CMK (cell line): ENCODE measurements at regions not wholly inside any gene's neighbourhood (a gene's known extent, or its start where the extent isn't known, plus 50 kb on each side); places are given as distances from the start of the nearest gene placed in this dataset.

ENCODE experiments used
- DNase-seq: peaks from one replicate; pipeline ENCODE4 v3.0.0-alpha.2; 2010; ENCODE audit warnings: low read depth

GRCh38 chr4:35824231-35824630 lies 420.1 kb downstream of the ARAP2 start:
- DNase-seq: no peak

GRCh38 chr4:35835893-35836292 lies 408.4 kb downstream of the ARAP2 start:
- DNase-seq: no peak

- no peak for DNase-seq
Measured at GRCh38 chr4:35836596-35836995, 407.7 kb downstream of the ARAP2 start.

GRCh38 chr4:35867057-35867456 lies 377.3 kb downstream of the ARAP2 start:
- no peak for DNase-seq

- DNase-seq: no peak
Measured at GRCh38 chr4:35872273-35872672, 372.0 kb downstream of the ARAP2 start.

- no peak for DNase-seq
Measured at GRCh38 chr4:35879479-35879878, 364.8 kb downstream of the ARAP2 start.

- DNase-seq: no peak
Measured at GRCh38 chr4:35883108-35883507, 361.2 kb downstream of the ARAP2 start.

GRCh38 chr4:35884714-35885480 lies 359.4 kb downstream of the ARAP2 start:
- no peak for DNase-seq

- DNase-seq: no peak
Measured at GRCh38 chr4:35897808-35898207, 346.5 kb downstream of the ARAP2 start.

- no peak for DNase-seq
Measured at GRCh38 chr4:35900286-35901243, 343.7 kb downstream of the ARAP2 start.

- no peak for DNase-seq
Measured at GRCh38 chr4:35912174-35912573, 332.1 kb downstream of the ARAP2 start.

GRCh38 chr4:35918491-35918977 lies 325.8 kb downstream of the ARAP2 start:
- DNase-seq: no peak

GRCh38 chr4:35925806-35926205 lies 318.5 kb downstream of the ARAP2 start:
- DNase-seq: no peak

- DNase-seq: no peak
Measured at GRCh38 chr4:35926788-35927187, 317.5 kb downstream of the ARAP2 start.

GRCh38 chr4:35933901-35934300 lies 310.4 kb downstream of the ARAP2 start:
- no peak for DNase-seq

- DNase-seq: no peak
Measured at GRCh38 chr4:35934320-35934981, 309.9 kb downstream of the ARAP2 start.

GRCh38 chr4:35938936-35939335 lies 305.4 kb downstream of the ARAP2 start:
- DNase-seq: no peak

- no peak for DNase-seq
Measured at GRCh38 chr4:35939751-35940150, 304.6 kb downstream of the ARAP2 start.

- DNase-seq: no peak
Measured at GRCh38 chr4:35942092-35942491, 302.2 kb downstream of the ARAP2 start.

- DNase-seq: no peak
Measured at GRCh38 chr4:35943606-35944005, 300.7 kb downstream of the ARAP2 start.

- DNase-seq: no peak
Measured at GRCh38 chr4:35948171-35948570, 296.1 kb downstream of the ARAP2 start.

GRCh38 chr4:35950442-35950841 lies 293.9 kb downstream of the ARAP2 start:
- DNase-seq: no peak
